ENCODE measurements at regions not wholly inside any gene's neighbourhood (a gene's known extent, or its start where the extent isn't known, plus 50 kb on each side); places are given as distances from the start of the nearest gene placed in this dataset.

GRCh38 chr16:50880926-50881325 is 139.0 kb downstream of the CYLD start:
- POLR2A ChIA-PET = no interaction called here
- no peak overlapping the region for H3K4me3 ChIP-seq (ENCODE audit: low read depth, low read length)
- no peak for TF ChIP-seq CTCF (IDR thresholded peaks at IDR 0.05; ENCODE audit: insufficient read depth, low read length, missing control alignments)
- no peak for DNase-seq (ENCODE audit: low read depth, low spot score)
- CTCF ChIA-PET = no interaction called here

- ChIA-PET POLR2A (no interaction called here), CTCF (no interaction called here)
- no peak for TF ChIP-seq CTCF (IDR thresholded peaks at IDR 0.05; ENCODE audit: insufficient read depth, low read length, missing control alignments)
- no peak for DNase-seq (ENCODE audit: low read depth, low spot score)
- no peak overlapping the region for H3K4me3 ChIP-seq (ENCODE audit: low read depth, low read length)
Measured at GRCh38 chr16:50879873-50880695, 138.2 kb downstream of the CYLD start.

- H3K4me3 ChIP-seq (ENCODE audit: low read depth, low read length) = no peak overlapping the region
- POLR2A ChIA-PET = no interaction called here
- TF ChIP-seq CTCF (IDR thresholded peaks at IDR 0.05; ENCODE audit: insufficient read depth, low read length, missing control alignments) = no peak
- CTCF ChIA-PET = no interaction called here
- no peak for DNase-seq (ENCODE audit: low read depth, low spot score)
Measured at GRCh38 chr16:50878966-50879615, 137.2 kb downstream of the CYLD start.

GRCh38 chr16:50878536-50878935 is 136.7 kb downstream of the CYLD start:
- DNase-seq (ENCODE audit: low read depth, low spot score) = no peak
- ChIA-PET CTCF (no interaction called here), POLR2A (no interaction called here)
- H3K4me3 ChIP-seq (ENCODE audit: low read depth, low read length) = no peak overlapping the region
- TF ChIP-seq CTCF (IDR thresholded peaks at IDR 0.05; ENCODE audit: insufficient read depth, low read length, missing control alignments) = no peak

- CTCF ChIA-PET = no interaction called here
- POLR2A ChIA-PET = no interaction called here
- no peak overlapping the region for H3K4me3 ChIP-seq (ENCODE audit: low read depth, low read length)
- no peak for DNase-seq (ENCODE audit: low read depth, low spot score)
- TF ChIP-seq CTCF (IDR thresholded peaks at IDR 0.05; ENCODE audit: insufficient read depth, low read length, missing control alignments) = no peak
Measured at GRCh38 chr16:50876263-50876662, 134.4 kb downstream of the CYLD start.

GRCh38 chr16:50868577-50868976 is 126.7 kb downstream of the CYLD start:
- no peak for DNase-seq (ENCODE audit: low read depth, low spot score)
- POLR2A ChIA-PET = no interaction called here
- H3K4me3 ChIP-seq (ENCODE audit: low read depth, low read length) = no peak overlapping the region
- no peak for TF ChIP-seq CTCF (IDR thresholded peaks at IDR 0.05; ENCODE audit: insufficient read depth, low read length, missing control alignments)
- CTCF ChIA-PET = no interaction called here
